ENCODE measurements at regions not wholly inside any gene's neighbourhood (a gene's known extent, or its start where the extent isn't known, plus 50 kb on each side); places are given as distances from the start of the nearest gene placed in this dataset.

GRCh38 chr17:33551911-33552310 is 258.8 kb upstream of the ASIC2 start:
- Histone ChIP-seq H3K9ac (ENCODE audit: low read depth in 1 of 2, low read length in 2 of 2) (no peak overlapping the region), H3K27ac (ENCODE audit: low read depth in 1 of 2, low read length in 2 of 2) (no peak overlapping the region), H3K4me3 (ENCODE audit: low read depth in 1 of 3, low read length in 3 of 3) (no peak overlapping the region), H3K27me3 (ENCODE audit: control insufficient read depth in 4 of 4, insufficient read depth in 4 of 4, low read length in 3 of 4) (peaks cover 0 to 10% (median 4%) of the 10 kb centered on the region in 4 donors), H3K9me3 (ENCODE audit: control insufficient read depth in 4 of 4, low read length in 3 of 4) (no peaks in the 10 kb centered on the region), H3K36me3 (ENCODE audit: control insufficient read depth in 4 of 4, insufficient read depth in 3 of 4, low read depth in 1 of 4, low read length in 3 of 4) (no peaks in the 10 kb centered on the region), H3K4me1 (ENCODE audit: control insufficient read depth in 4 of 4, insufficient read depth in 4 of 4, low read length in 3 of 4) (no peaks in the 10 kb centered on the region)
- TF ChIP-seq JUND (IDR thresholded peaks at IDR 0.05), result no peak
- TF ChIP-seq FOXA1 (IDR thresholded peaks at IDR 0.05), result no peak
- TF ChIP-seq ZBTB33 (IDR thresholded peaks at IDR 0.05), result no peak
- no peak for TF ChIP-seq RAD21 (IDR thresholded peaks at IDR 0.05)
- TF ChIP-seq ATF3 (IDR thresholded peaks at IDR 0.05), result no peak
- no peak for TF ChIP-seq TAF1 (conservative IDR thresholded peaks at IDR 0.05)
- no peak for TF ChIP-seq EGR1 (IDR thresholded peaks at IDR 0.05; ENCODE audit: low read depth in 2 of 2)
- TF ChIP-seq NR2F2 (IDR thresholded peaks at IDR 0.05), result no peak
- TF ChIP-seq YY1 (IDR thresholded peaks at IDR 0.05), result no peak
- no peak for TF ChIP-seq FOXA2 (IDR thresholded peaks at IDR 0.05)
- no peak for TF ChIP-seq RXRA (IDR thresholded peaks at IDR 0.05)
- no peak for TF ChIP-seq SP1 (IDR thresholded peaks at IDR 0.05)
- TF ChIP-seq REST (IDR thresholded peaks at IDR 0.05), result no peak
- no peak for TF ChIP-seq HNF4G (IDR thresholded peaks at IDR 0.05)
- no peak for TF ChIP-seq HNF4A (conservative IDR thresholded peaks at IDR 0.05)
- no peak for TF ChIP-seq MAX (IDR thresholded peaks at IDR 0.05)
- TF ChIP-seq CTCF (IDR thresholded peaks at IDR 0.05; ENCODE audit: low read depth, low read length, missing input control), result no peak
- no peak for TF ChIP-seq GABPA (IDR thresholded peaks at IDR 0.05 in 1 of 2, conservative IDR thresholded peaks at IDR 0.05 in 1 of 2)
- 43% methylated on average over 6 of the region's 6 CpGs for WGBS
- no peak for DNase-seq (ENCODE audit: low spot score)

Measured in liver (tissue), 8 donors.